ENCODE measurements at regions not wholly inside any gene's neighbourhood (a gene's known extent, or its start where the extent isn't known, plus 50 kb on each side); places are given as distances from the start of the nearest gene placed in this dataset.

DNA sequence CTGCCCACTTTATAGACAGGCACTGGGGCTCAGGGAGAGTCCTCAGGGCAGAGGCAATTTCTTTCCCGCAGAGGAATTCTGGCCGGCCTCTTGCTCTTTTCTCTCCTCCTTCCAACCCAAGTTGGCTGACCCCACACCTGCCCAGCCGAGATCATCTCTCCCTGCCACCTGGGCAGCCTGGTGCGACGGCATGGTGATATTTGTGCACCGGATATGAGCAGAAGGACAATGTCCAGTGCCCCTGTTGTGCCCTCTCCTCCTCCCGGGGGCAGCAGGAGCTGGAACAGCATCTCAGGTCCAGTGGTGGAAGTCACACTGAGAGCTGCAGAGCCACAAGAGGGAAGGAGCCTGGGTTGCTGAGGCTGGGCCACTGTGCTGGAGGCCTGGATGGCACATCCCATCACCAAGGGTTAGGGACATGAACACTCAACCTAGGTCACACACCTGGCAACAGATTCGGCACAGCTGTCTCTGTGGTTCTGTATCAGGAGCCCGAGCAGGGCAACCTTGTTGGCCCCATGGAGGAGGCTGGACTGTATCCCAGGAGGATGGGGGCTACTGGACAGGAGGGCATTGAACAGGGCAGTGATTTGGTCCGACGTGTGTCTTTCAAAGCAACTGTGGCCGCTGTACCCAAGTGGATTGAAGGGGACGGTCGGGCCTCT lies 57.7 kb upstream of the DIO3 start:
- Mint-ChIP-seq H3K9me3 (no peaks in the 10 kb centered on the region), H3K36me3 (no peaks in the 10 kb centered on the region), H3K27ac (peak overlapping the region in 1 of 2 donors; percentile 46)
- ATAC-seq (no peak), DNase-seq (ENCODE audit: low spot score in 2 of 2) (peak in 1 of 2 donors; percentile 30)

DNA sequence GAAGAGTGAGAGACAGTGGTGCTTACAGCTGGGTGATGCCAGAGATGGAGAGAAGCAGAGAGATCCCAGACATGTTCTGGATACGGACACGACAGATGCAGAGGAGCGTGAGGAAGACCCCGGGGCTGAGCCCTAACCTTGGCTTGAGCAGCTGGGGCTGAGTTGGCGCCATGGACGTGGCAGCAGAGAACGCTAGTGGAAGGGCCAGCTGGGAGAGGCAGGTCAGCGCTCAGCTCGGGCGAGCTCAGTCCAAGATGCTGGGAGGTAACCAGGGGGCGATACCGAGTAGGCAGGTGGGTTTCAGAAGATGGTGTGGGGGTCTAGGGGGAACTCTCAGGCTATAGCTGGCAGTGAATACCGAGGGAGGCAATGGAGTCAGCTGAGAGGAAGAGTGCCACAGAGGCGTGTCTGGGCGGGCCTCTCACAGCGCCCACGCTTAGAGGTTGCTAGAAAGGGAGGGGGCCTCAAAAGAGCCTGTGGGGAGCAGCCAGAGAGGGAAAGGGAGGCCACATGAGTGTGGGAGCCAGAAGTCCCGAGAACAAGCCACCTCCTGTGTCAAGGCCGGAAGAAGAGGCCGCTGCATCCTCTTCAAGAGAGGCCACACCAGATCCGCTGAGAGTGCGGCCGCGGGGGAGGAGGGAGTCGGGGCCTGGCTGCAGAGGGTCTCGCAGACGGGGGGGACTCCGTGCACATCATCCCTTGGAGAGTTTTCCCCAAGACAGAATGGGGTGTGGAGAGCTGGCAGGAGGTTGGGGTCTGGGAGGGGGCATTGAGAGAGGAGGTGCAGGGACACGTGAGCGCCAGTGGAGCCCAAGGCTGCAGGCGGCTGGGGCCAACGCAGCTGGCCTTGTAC lies 57.0 kb upstream of the DIO3 start:
- Mint-ChIP-seq H3K36me3 (no peaks in the 10 kb centered on the region), H3K9me3 (no peaks in the 10 kb centered on the region), H3K27ac (peak overlapping the region in 1 of 2 donors; percentile 46)
- ATAC-seq (no peak), DNase-seq (ENCODE audit: low spot score in 2 of 2) (peak in 1 of 2 donors; percentile 38)

DNA sequence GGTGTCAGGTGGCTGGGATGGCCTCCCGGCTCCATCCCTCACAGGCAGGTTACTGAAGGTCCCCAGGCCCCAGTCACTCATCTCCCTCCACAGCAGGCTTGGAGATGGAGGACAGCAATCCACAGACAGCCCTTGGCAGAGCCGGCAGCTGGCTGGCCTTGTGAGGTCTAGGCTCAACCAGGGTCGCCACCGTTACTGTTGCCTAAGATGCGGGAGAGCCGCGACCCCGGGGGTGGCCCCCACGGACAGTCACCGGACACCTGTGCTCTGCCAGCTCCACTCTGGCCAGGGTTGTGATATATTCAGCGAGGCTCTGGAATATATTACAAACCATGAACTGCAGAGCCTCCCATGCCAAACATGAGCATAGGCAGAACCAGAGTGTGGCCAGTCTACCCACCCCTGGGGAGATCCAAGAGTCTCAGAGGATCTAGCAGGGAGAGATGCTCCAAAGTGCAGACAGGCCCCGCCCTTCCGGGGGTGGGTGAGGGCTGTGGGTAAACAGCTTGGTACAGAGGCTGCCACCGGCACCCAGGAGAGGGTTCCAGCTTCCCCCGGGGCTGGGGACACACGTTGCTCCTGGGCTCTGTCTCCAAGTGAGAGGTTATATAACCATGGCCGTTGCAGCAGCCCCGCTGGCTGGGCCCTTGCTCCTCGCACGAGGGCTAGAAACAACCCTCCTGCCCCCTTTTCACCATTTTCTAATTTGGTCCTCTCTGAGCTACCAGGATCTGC lies 55.9 kb upstream of the DIO3 start:
- Mint-ChIP-seq H3K9me3 (no peaks in the 10 kb centered on the region), H3K27ac (peak overlapping the region in 1 of 2 donors; percentile 32), H3K36me3 (no peaks in the 10 kb centered on the region)
- ATAC-seq (no peak), DNase-seq (ENCODE audit: low spot score in 2 of 2) (peak in 1 of 2 donors; percentile 48)

DNA sequence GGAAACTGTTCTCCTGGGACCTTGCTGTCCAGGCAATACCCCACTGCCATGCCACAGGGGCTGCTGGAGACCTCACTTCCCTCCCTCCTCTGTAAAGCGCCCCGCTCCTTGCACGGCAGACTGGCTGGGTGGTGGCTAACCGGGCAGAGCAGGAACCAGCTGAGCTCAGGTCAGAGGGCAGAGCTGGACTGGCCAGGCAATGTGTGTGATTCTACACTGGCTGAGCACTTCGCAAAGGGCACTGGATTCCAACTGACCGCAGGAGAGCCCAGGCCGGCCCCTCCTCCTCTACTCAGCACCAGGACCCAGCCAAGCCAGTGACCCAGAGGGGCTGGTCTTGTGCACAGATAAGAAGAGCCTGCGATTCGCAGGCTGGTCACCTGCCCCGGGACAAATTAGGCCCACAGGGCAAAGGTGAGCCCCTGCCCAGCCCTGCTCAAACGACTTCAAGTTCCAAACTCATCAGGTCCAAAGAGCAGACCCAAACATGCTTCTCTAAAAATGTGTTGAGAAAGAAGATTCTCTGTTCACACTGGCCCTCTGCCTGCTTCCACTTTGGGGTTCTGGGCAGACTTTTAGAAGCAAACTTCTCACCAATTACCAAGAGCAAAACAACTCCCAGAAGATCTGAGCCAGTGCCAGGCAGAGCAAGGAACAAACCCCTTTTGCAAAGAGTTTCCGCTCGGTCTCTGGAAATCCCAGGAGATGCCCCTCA lies 54.9 kb upstream of the DIO3 start:
- ATAC-seq (no peak), DNase-seq (ENCODE audit: low spot score in 2 of 2) (peak in 1 of 2 donors; percentile 39)
- no peaks in the 10 kb centered on the region for H3K36me3 Mint-ChIP-seq
- H3K27ac Mint-ChIP-seq, result no peak overlapping the region
- H3K9me3 Mint-ChIP-seq, result no peaks in the 10 kb centered on the region

DNA sequence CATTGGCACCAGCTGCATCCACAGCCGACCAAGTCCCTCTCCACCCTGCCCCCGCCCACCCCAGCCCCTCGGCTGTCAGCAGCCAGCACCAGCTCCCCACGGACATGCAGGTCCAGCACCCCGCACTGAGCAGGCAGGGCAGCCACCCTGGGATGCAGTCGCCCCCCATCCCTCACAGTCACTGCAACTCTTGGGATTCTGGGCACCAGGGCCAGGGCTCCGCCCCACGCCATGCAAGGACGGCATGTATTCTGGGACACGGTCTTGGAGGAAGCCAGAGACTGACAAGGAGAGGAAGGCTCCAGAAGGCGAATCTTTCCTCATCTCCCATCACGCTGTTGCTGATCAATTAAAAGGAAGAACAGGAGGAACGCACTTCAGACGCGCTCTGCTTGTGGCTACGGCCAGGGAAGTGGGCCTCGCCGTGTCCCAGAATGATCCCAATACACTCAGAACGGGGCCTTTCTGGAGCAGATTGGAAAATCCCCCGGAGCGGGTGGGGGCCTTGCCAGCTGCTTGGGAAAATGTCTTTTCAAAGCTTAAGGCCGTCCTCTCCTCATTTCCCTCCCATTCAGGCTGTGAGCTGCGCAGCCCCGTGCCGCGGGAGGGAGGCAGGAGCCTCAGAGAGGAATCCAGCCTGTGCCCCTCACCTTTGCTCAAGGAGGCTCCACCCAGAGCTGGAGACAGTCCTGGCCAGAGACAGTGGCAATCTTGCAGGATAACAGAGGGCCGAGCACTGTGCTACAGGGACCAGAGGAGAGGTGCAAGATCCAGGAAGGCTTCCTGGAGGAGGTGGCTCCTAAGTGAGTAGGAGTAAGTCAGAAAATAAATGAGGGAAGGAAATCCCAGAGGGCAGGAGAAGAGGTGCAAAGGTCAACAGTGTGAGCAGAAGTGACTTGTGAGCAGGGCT lies 54.1 kb upstream of the DIO3 start:
- DNase-seq (ENCODE audit: low spot score in 2 of 2), result peak in 1 of 2 donors; percentile 14

DNA sequence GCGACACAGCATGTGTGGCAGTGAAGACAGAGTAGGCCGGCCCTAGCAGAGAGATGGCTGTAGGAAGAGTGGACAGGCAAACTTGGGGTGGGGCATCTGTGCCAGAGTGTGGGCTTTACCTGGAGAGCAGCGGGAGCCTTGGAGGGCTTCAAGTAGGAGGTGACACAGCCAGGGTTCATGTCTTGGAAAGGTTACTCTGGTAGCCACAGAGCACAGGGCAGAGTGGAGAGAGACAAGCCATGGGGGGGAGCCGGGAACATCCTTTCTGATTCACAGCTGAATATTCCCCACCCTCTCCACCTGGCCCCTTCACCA lies 53.5 kb upstream of the DIO3 start:
- ATAC-seq (no peak), DNase-seq (ENCODE audit: low spot score in 2 of 2) (no peak)
- no peaks in the 10 kb centered on the region for H3K36me3 Mint-ChIP-seq
- H3K9me3 Mint-ChIP-seq, result no peaks in the 10 kb centered on the region
- no peak overlapping the region for H3K27ac Mint-ChIP-seq

More for the DNA sequence above, 54.1 kb upstream of the DIO3 start:
- Mint-ChIP-seq H3K27ac (no peak overlapping the region), H3K36me3 (no peaks in the 10 kb centered on the region), H3K9me3 (no peaks in the 10 kb centered on the region)
- no peak for ATAC-seq

DNA sequence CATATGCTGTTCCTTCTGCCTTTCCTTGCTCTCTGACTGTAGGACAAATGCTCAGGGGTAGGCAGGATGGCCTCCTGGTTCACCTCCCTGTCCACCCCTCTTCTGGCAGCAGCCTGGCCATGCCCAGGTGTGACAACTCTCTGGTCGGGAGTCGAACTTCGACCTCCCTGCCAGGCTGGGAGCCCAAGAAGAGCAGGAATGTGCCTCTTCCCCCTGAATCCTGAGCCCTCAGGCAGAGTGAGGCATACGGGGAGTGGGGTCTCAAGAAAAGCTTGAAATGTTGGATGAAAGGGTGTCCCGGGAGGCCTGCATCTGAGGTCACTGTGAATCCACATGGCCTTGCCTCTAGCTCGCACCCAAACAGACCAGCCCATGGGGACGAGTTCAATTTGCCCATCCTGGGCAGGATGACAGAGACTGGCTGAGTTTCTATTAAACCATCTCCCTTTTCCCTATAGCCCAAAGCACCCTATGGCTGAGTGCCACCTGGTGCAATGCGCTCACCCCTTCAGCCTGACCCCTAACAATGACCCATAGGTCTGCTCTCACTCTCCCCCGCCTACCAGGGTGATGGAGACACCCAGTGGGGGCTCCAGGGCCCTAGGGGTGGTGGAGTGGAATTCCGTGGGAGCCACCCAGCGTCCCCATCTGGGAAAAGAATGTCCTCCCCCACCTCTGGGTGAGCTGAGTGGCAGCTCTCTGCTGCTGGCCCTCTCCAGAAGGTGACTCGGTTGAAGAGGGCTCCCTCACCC lies 52.9 kb upstream of the DIO3 start:
- Mint-ChIP-seq H3K27ac (no peak overlapping the region), H3K36me3 (no peaks in the 10 kb centered on the region), H3K9me3 (no peaks in the 10 kb centered on the region)
- DNase-seq (ENCODE audit: low spot score in 2 of 2), result peak in 1 of 2 donors; percentile 39
- no peak for ATAC-seq

DNA sequence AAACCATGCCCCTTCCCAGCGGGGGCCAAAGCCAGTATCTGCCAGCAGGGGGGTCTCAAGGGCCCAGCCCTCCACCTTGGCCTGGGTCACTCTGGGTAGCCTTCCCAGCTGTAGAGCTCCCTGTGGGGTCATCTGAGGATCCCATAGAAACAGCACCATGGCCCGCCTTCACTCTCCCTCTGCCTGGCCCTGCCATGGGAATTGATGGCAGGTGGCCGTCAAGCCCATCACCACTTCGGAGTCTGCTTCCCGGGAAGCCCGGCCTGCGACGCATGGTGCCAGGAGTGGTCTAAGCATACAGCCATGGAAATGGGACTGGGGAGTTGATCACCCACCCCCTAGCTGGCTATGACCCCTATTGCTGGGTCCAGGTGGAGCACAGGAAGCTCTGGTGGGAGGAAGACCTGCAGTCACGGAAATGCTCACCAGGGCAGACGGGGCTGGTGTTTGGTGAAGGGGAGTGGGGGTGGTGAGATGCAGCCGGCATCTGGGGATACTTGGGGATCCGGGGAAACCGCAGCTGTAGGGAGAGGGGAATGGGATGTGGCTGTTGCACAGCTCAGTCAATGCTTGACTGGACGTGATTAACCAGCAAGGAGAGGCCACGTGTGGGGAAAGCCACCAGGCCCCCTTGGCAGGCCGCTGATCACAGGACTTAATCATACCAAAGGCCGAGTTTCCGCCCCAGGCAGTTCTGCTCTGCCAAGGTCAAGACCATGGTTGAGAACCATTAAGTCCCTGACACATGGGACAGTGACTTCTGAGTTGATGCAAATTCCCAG lies 52.2 kb upstream of the DIO3 start:
- ATAC-seq (no peak), DNase-seq (ENCODE audit: low spot score in 2 of 2) (peak in 1 of 2 donors; percentile 16)
- Mint-ChIP-seq H3K9me3 (no peaks in the 10 kb centered on the region), H3K36me3 (no peaks in the 10 kb centered on the region), H3K27ac (no peak overlapping the region)

DNA sequence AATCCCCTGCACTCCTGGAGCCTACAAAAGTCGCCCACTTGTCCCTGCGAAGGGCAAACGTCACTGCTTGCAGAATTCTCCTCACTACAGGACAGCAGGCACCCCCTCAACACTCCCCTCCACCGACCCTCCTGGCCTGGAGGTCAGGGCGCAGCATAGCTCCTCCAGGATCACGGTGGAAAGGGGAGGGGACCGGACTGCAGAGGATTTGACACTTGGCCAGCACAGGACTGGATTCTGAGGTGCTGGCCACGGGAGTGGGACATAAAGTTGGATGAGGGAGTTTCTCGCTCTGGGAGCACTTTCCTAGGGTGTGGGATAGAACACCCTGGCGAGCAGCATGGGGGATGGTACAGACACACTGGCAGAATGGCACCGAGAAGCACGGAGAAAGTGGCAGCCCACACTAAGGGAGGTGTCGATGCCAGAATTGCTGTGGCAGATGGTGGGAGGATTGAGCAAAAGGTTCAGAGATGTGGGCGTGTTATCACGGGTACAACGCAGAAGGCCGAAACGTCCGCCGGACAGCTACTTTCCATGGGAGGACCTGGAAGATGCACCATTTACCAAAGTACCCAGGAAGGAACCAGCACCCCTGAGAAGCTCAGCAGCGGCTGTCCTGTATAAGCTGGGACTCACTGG lies 51.4 kb upstream of the DIO3 start:
- no peak overlapping the region for H3K27ac Mint-ChIP-seq
- no peaks in the 10 kb centered on the region for H3K9me3 Mint-ChIP-seq
- ATAC-seq (no peak), DNase-seq (ENCODE audit: low spot score in 2 of 2) (no peak)
- no peaks in the 10 kb centered on the region for H3K36me3 Mint-ChIP-seq

DNA sequence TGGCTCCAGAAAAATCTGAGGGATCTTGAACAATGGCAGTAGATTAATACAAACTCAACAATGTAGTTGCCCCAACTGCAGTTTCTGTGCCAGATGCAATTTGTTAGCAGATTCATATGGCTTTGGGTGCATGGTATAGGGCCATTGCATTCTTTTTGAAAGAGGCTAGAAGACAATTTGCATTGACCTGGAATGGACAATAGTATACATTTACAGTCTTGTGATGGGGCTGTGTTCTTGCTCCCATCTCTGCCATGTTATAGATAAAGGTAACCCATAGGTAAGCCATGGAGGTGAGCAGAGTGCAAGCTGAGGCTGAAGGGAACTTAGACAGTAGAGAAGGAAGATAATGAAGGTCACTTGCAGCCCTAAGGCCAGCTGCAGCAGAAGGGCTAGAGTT lies 50.1 kb upstream of the DIO3 start:
- H3K27ac Mint-ChIP-seq, result no peak overlapping the region
- peaks cover 0 to 5% of the 10 kb centered on the region in 2 donors for H3K36me3 Mint-ChIP-seq
- H3K9me3 Mint-ChIP-seq, result peaks cover 4 to 5% of the 10 kb centered on the region in 2 donors
- DNase-seq (ENCODE audit: low spot score in 2 of 2) (no peak), ATAC-seq (no peak)

Measured in activated naive CD4-positive, alpha-beta T cell treated with anti-CD3 and anti-CD28 coated beads, Interleukin-2, amount 50 U/mL, for 72 hours (primary cell).